Loucy (cell line): ENCODE measurements at regions not wholly inside any gene's neighbourhood (a gene's known extent, or its start where the extent isn't known, plus 50 kb on each side); places are given as distances from the start of the nearest gene placed in this dataset.

Experiments
- H2AFZ ChIP-seq: fragments of 200-600 bp; sonication (generic); 2 replicates; pipeline ENCODE4 v1.6.0; 2016; ENCODE audit warnings: antibody characterized with exemption, mild to moderate bottlenecking, low read length, moderate library complexity
- H3F3A ChIP-seq: fragments of 200-600 bp; 2 replicates; pipeline ENCODE4 v1.6.0; 2016; ENCODE audit warnings: antibody characterized with exemption, low read depth, mild to moderate bottlenecking
- H3K27me3 ChIP-seq: fragments of 200-600 bp; sonication (generic); 2 replicates; pipeline ENCODE4 v1.6.1; 2014; ENCODE audit warnings: low read length, mild to moderate bottlenecking; ENCODE audit not compliant: insufficient read depth, poor library complexity, severe bottlenecking
- H3K36me3 ChIP-seq: fragments of 200-600 bp; sonication (generic); 2 replicates; pipeline ENCODE4 v1.6.1; 2016; ENCODE audit warnings: low read length; ENCODE audit not compliant: insufficient read depth
- H3K4me1 ChIP-seq: fragments of 200-600 bp; sonication (generic); 2 replicates; pipeline ENCODE4 v1.5.1; 2014; ENCODE audit warnings: low read length, mild to moderate bottlenecking; ENCODE audit not compliant: insufficient read depth, poor library complexity, severe bottlenecking
- H3K4me2 ChIP-seq: fragments of 200-600 bp; sonication (generic); 2 replicates; pipeline ENCODE4 v1.6.0; 2014; ENCODE audit warnings: antibody characterized with exemption, low read length, low read depth, mild to moderate bottlenecking; ENCODE audit not compliant: poor library complexity, severe bottlenecking
- H3K4me3 ChIP-seq: fragments of 200-600 bp; sonication (generic); 2 replicates; pipeline ENCODE4 v1.5.1; 2014; ENCODE audit warnings: low read length, mild to moderate bottlenecking, mixed read lengths; ENCODE audit not compliant: poor library complexity, severe bottlenecking
- H3K79me2 ChIP-seq: fragments of 200-600 bp; sonication (generic); 2 replicates; pipeline ENCODE4 v1.6.1; 2014; ENCODE audit warnings: low read length; ENCODE audit not compliant: insufficient read depth
- H3K9ac ChIP-seq: fragments of 200-600 bp; sonication (generic); 2 replicates; pipeline ENCODE4 v1.6.0; 2014; ENCODE audit warnings: mild to moderate bottlenecking, low read depth, low read length, moderate library complexity; ENCODE audit not compliant: poor library complexity, severe bottlenecking
- H3K9me2 ChIP-seq: fragments of 200-600 bp; sonication (generic); replicated peaks from 2 replicates; pipeline ENCODE4 v1.6.1; 2016; ENCODE audit warnings: low read depth, low read length, mixed read lengths
- H3K9me3 ChIP-seq: fragments of 200-600 bp; sonication (generic); 2 replicates; pipeline ENCODE4 v1.6.1; 2014; ENCODE audit warnings: mild to moderate bottlenecking, antibody characterized with exemption, low read length, low read depth; ENCODE audit not compliant: insufficient read depth
- H4K20me1 ChIP-seq: fragments of 200-600 bp; sonication (generic); 2 replicates; pipeline ENCODE4 v1.6.0; 2014; ENCODE audit warnings: antibody characterized with exemption, low read length, mild to moderate bottlenecking; ENCODE audit not compliant: insufficient read depth, poor library complexity, severe bottlenecking
- CTCF ChIP-seq: fragments of 200-600 bp; sonication (generic); conservative IDR thresholded peaks from 2 replicates; pipeline ENCODE4 v1.5.1; 2014; ENCODE audit warnings: mild to moderate bottlenecking, antibody characterized with exemption, low read length
- EZH2phosphoT487 ChIP-seq: fragments of 200-600 bp; IDR thresholded peaks from 2 replicates; pipeline ENCODE4 v1.6.1; 2018; ENCODE audit warnings: antibody characterized with exemption, mild to moderate bottlenecking, moderate library complexity, borderline replicate concordance

GRCh38 chr17:36739208-36739607 is 137.8 kb downstream of the MRM1 start:
- no peaks in the 10 kb centered on the region for H3K36me3 ChIP-seq
- H3K9me2 ChIP-seq: no peaks in the 10 kb centered on the region
- no peaks in the 10 kb centered on the region for H3K27me3 ChIP-seq
- no peaks in the 10 kb centered on the region for H3K4me1 ChIP-seq
- TF ChIP-seq EZH2phosphoT487: no peak
- TF ChIP-seq CTCF: no peak
- H3K4me2 ChIP-seq: no peak overlapping the region
- H3K9ac ChIP-seq: no peak overlapping the region
- no peaks in the 10 kb centered on the region for H3K79me2 ChIP-seq
- H3F3A ChIP-seq: no peaks in the 10 kb centered on the region
- H2AFZ ChIP-seq: no peak overlapping the region
- no peaks in the 10 kb centered on the region for H4K20me1 ChIP-seq
- no peak overlapping the region for H3K4me3 ChIP-seq
- no peaks in the 10 kb centered on the region for H3K9me3 ChIP-seq

GRCh38 chr17:36740157-36740556 is 138.8 kb downstream of the MRM1 start:
- H2AFZ ChIP-seq: no peak overlapping the region
- no peak overlapping the region for H3K9ac ChIP-seq
- H3K9me3 ChIP-seq: no peaks in the 10 kb centered on the region
- TF ChIP-seq EZH2phosphoT487: no peak
- TF ChIP-seq CTCF: no peak
- no peak overlapping the region for H3K4me3 ChIP-seq
- H4K20me1 ChIP-seq: no peaks in the 10 kb centered on the region
- H3K4me2 ChIP-seq: no peak overlapping the region
- no peaks in the 10 kb centered on the region for H3K4me1 ChIP-seq
- no peaks in the 10 kb centered on the region for H3F3A ChIP-seq
- H3K9me2 ChIP-seq: no peaks in the 10 kb centered on the region
- H3K79me2 ChIP-seq: no peaks in the 10 kb centered on the region
- H3K36me3 ChIP-seq: no peaks in the 10 kb centered on the region
- no peaks in the 10 kb centered on the region for H3K27me3 ChIP-seq

GRCh38 chr17:36741019-36741902 is 139.9 kb downstream of the MRM1 start:
- Histone ChIP-seq H3K27me3 (no peaks in the 10 kb centered on the region), H3K36me3 (no peaks in the 10 kb centered on the region)

More at GRCh38 chr17:36741019-36741902, 139.9 kb downstream of the MRM1 start:
- Histone ChIP-seq H3K4me3 (no peak overlapping the region), H3K4me2 (no peak overlapping the region), H3K79me2 (no peaks in the 10 kb centered on the region), H3K9me3 (no peaks in the 10 kb centered on the region), H3F3A (no peaks in the 10 kb centered on the region), H2AFZ (no peak overlapping the region), H3K9ac (no peak overlapping the region), H4K20me1 (no peaks in the 10 kb centered on the region), H3K4me1 (no peaks in the 10 kb centered on the region), H3K9me2 (no peaks in the 10 kb centered on the region)
- TF ChIP-seq EZH2phosphoT487 (no peak), CTCF (no peak)
